HepG2 (cell line): ENCODE measurements at regions not wholly inside any gene's neighbourhood (a gene's known extent, or its start where the extent isn't known, plus 50 kb on each side); places are given as distances from the start of the nearest gene placed in this dataset.
A peak's percentile ranks its signal among the peaks of the same experiment; 100 is the strongest.

Experiments
- ATAC-seq: fragments of 200-7000 bp; cut with Tn5 transposase; 3 replicates; pipeline ENCODE4 v1.9.1; 2020; ENCODE audit warnings: mild to moderate bottlenecking, moderate library complexity
- BruUV-seq: library from RNA; stranded (reverse); fragments of 400-500 nt; replicated peaks from 2 replicates; lab custom pipeline; 2021; lab: Mats Ljungman, UMichigan
- CTCF ChIA-PET: fragments of 300-600 bp; formaldehyde crosslinking; extraction: SDS; loops from one replicate; lab custom pipeline; 2021; ENCODE audit warnings: low total read pairs, inconsistent platforms, low intra/inter-chr PET ratio; lab: Yijun Ruan, JAX
- POLR2A ChIA-PET: fragments of 350-600 bp; sonication (Branson Sonifier 250); formaldehyde crosslinking; loops from one replicate; lab custom pipeline; 2020; ENCODE audit warnings: antibody characterized with exemption, inconsistent platforms; lab: Yijun Ruan, JAX
- DNase-seq: peaks from one replicate; pipeline ENCODE4 v3.0.0-alpha.2; 2015; ENCODE audit warnings: low spot score
- FAIRE-seq: peaks from 3 replicates; lab custom pipeline; 2011; peaks lifted over from hg19 to GRCh38; lab: Jason Lieb, UNC
- H2AFZ ChIP-seq: one replicate; pipeline ENCODE4 v1.6.1; 2011; ENCODE audit warnings: low read length, inconsistent platforms
- H3K27ac ChIP-seq: fragments of 300-600 bp; 3 replicates; pipeline ENCODE4 v1.8.0; 2011; ENCODE audit warnings: mixed run types, mild to moderate bottlenecking, mixed read lengths, low read length, inconsistent platforms; ENCODE audit not compliant: insufficient read depth; ENCODE audit errors: extremely low read length
- H3K27me3 ChIP-seq, 2 experiments: fragments of 200-600 bp in 1 of 2; 2 replicates in 1 of 2; 3 replicates in 1 of 2; pipeline versions ENCODE4 v1.6.0 to v1.8.0; 2011; ENCODE audit warnings: low read length in 2 of 2, mild to moderate bottlenecking in 2 of 2, moderate library complexity in 2 of 2, inconsistent platforms in 1 of 2; ENCODE audit not compliant: insufficient read depth in 2 of 2, control insufficient read depth in 1 of 2
- H3K36me3 ChIP-seq, 2 experiments: fragments of 200-600 bp in 1 of 2; replicated peaks in 1 of 2; 2 replicates in 1 of 2; 3 replicates in 1 of 2; pipeline versions ENCODE4 v1.5.1 to v1.8.0; 2011; ENCODE audit warnings: low read length in 2 of 2, inconsistent platforms in 1 of 2; ENCODE audit not compliant: insufficient read depth in 2 of 2, control insufficient read depth in 1 of 2
- H3K4me1 ChIP-seq: 2 replicates; pipeline ENCODE4 v1.5.1; 2012; ENCODE audit warnings: low read length, inconsistent platforms; ENCODE audit not compliant: insufficient read depth
- H3K4me2 ChIP-seq: 2 replicates; pipeline ENCODE4 v1.6.0; 2011; ENCODE audit warnings: low read depth, low read length, inconsistent platforms
- H3K4me3 ChIP-seq, 3 experiments: fragments of 200-600 bp in 1 of 3; sonication (generic), shearing (Covaris generic) in 1 of 3; replicated peaks in 1 of 3; 2 replicates each; pipeline ENCODE4 v1.5.1; 2011 to 2016; ENCODE audit warnings: low read length in 3 of 3, inconsistent platforms in 2 of 3, low read depth in 2 of 3, mild to moderate bottlenecking in 2 of 3, control low read depth in 1 of 3, mixed read lengths in 1 of 3; ENCODE audit not compliant: insufficient read depth in 1 of 3
- H3K79me2 ChIP-seq: one replicate; pipeline ENCODE4 v1.6.1; 2011; ENCODE audit warnings: low read length, inconsistent platforms; ENCODE audit not compliant: insufficient read depth
- H3K9ac ChIP-seq: 2 replicates; pipeline ENCODE4 v1.6.0; 2011; ENCODE audit warnings: mild to moderate bottlenecking, low read depth, low read length, inconsistent platforms; ENCODE audit not compliant: insufficient read depth
- H3K9me3 ChIP-seq: 2 replicates; pipeline ENCODE4 v1.5.1; 2012; ENCODE audit warnings: mild to moderate bottlenecking, low read length
- H4K20me1 ChIP-seq: 2 replicates; pipeline ENCODE4 v1.6.0; 2011; ENCODE audit warnings: inconsistent platforms, mild to moderate bottlenecking, low read length, moderate library complexity; ENCODE audit not compliant: insufficient read depth
- ATM ChIP-seq: fragments of 450-650 bp; IDR thresholded peaks from 2 replicates; pipeline ENCODE4 v1.7.1; 2017; ENCODE audit warnings: mild to moderate bottlenecking, borderline replicate concordance
- KAT7 ChIP-seq: IDR thresholded peaks from 2 replicates; pipeline ENCODE4 v1.6.1; 2018; ENCODE audit warnings: borderline replicate concordance, missing compliant biosample characterization
- MAFF ChIP-seq: IDR thresholded peaks from 2 replicates; pipeline ENCODE4 v1.6.1; 2011; ENCODE audit warnings: low read depth, low read length, improper control_type of control experiment
- U2AF1 ChIP-seq: fragments of 200-400 bp; formaldehyde crosslinking; optimal IDR thresholded peaks from 2 replicates; pipeline ENCODE3; 2017; ENCODE audit warnings: mild to moderate bottlenecking, low read depth, low read length
- ZMAT5 ChIP-seq: sonication (generic); formaldehyde crosslinking; IDR thresholded peaks from 2 replicates; pipeline ENCODE4 v1.5.0; 2020; ENCODE audit warnings: mild to moderate bottlenecking, low read depth, missing genetic modification reagents, borderline replicate concordance
- ZNF713 ChIP-seq: sonication (generic); formaldehyde crosslinking; IDR thresholded peaks from 2 replicates; pipeline ENCODE4 v1.4.0; 2020; ENCODE audit warnings: mild to moderate bottlenecking, missing genetic modification reagents
- ZNF770 ChIP-seq: sonication (generic); formaldehyde crosslinking; IDR thresholded peaks from 2 replicates; pipeline ENCODE4 v1.5.0; 2020; ENCODE audit warnings: mild to moderate bottlenecking, missing genetic modification reagents
- WGBS: methylation state at CpG from one replicate; pipeline ENCODE4 v1.1.6; 2017; ENCODE audit warnings: low lambda C conversion rate; 5-methylcytosine and 5-hydroxymethylcytosine counted together
- in situ Hi-C: cut with HindIII; loops from 2 replicates; pipeline ENCODE4 v1.10.0; 2017; ENCODE audit warnings: low pct_unique_long_range_greater_than_20kb; ENCODE audit not compliant: extremely low pct_ligation_motif_present
- intact Hi-C: fragments of 100-400 bp; cut with micrococcal nuclease; formaldehyde crosslinking; loops from one replicate; pipeline ENCODE4 v1.10.0; 2022; ENCODE audit not compliant: unreplicated experiment

GRCh38 chr16:64416216-64417005 lies 705.5 kb downstream of the CDH11 start:
- Histone ChIP-seq H3K9ac (no peak overlapping the region), H2AFZ (peak overlapping the region; percentile 38), H3K27me3 (no peaks in the 10 kb centered on the region), H4K20me1 (no peaks in the 10 kb centered on the region), H3K79me2 (no peaks in the 10 kb centered on the region), H3K4me1 (no peaks in the 10 kb centered on the region), H3K4me2 (peak overlapping the region; percentile 37), H3K9me3 (peaks cover 46% of the 10 kb centered on the region), H3K4me3 (peak overlapping the region in 1 of 3 experiments; percentile 6; a peak in 4 of 6 replicates), H3K27ac (no peak overlapping the region), H3K36me3 (no peaks in the 10 kb centered on the region)
- in situ Hi-C loops: no loop called here
- ChIA-PET POLR2A (no interaction called here), CTCF (no interaction called here)
- intact Hi-C loops: no loop called here
- TF ChIP-seq ATM: no peak
- no peak for TF ChIP-seq ZMAT5 (CRISPR knock-in tag)
- no TSS peak for BruUV-seq
- 36% methylated on average over 5 of the region's 5 CpGs for WGBS
- ATAC-seq: no peak
- DNase-seq: no peak
- FAIRE-seq: no peak

- H3K4me1 ChIP-seq: no peaks in the 10 kb centered on the region
- no peaks in the 10 kb centered on the region for H3K79me2 ChIP-seq
- no peak overlapping the region for H2AFZ ChIP-seq
- POLR2A ChIA-PET: no interaction called here
- no peak for FAIRE-seq
- TF ChIP-seq ZNF770 (CRISPR knock-in tag) (no peak), MAFF (no peak), KAT7 (CRISPR knock-in tag) (no peak), ZNF713 (no peak), U2AF1 (no peak)
- TF ChIP-seq, all 625 proteins: peak for 0
- H4K20me1 ChIP-seq: no peaks in the 10 kb centered on the region
- H3K36me3 ChIP-seq: no peaks in the 10 kb centered on the region
- 1% methylated on average over 2 of the region's 2 CpGs for WGBS
- CTCF ChIA-PET: no interaction called here
- ATAC-seq (no peak), DNase-seq (no peak)
- H3K27me3 ChIP-seq: no peaks in the 10 kb centered on the region
- in situ Hi-C loops: no loop called here
- no peak overlapping the region for H3K27ac ChIP-seq
- H3K9ac ChIP-seq: no peak overlapping the region
- no peak overlapping the region for H3K4me3 ChIP-seq
- BruUV-seq: no TSS peak
- intact Hi-C loops: no loop called here
- no peak overlapping the region for H3K4me2 ChIP-seq
- peaks cover 31% of the 10 kb centered on the region for H3K9me3 ChIP-seq
Measured at GRCh38 chr16:64412578-64413280, 709.1 kb downstream of the CDH11 start.
